ENCODE measurements at regions not wholly inside any gene's neighbourhood (a gene's known extent, or its start where the extent isn't known, plus 50 kb on each side); places are given as distances from the start of the nearest gene placed in this dataset.

DNA sequence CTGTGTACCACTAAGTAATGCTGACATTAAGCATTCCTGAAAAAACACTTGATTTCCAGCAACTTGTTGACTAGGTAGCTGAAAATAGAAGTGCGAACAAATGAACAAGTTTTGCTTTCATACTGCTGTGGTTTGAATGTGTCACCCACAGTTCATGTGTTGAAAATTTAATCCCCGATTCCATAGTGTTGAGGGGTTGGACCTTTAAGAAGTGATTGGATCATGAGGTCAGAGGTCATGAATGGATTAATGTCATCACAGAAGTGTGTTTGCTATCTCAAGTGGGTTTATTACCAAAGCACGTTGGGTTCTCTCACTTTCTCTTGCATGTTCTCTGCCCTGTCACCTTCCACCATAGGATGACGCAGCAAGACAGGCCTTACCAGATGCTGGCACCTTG, 568.5 kb downstream of the UTRN start (continued):
- TF ChIP-seq HDAC2 (IDR thresholded peaks at IDR 0.05; ENCODE audit: borderline replicate concordance in 1 of 2, low read depth in 2 of 2, low read length in 2 of 2) (no peak), RXRA (IDR thresholded peaks at IDR 0.05; ENCODE audit: insufficient read depth, low read depth, low read length) (no peak), BRCA1 (IDR thresholded peaks at IDR 0.05; ENCODE audit: low read depth, low read length) (no peak), TCF12 (IDR thresholded peaks at IDR 0.05; ENCODE audit: low read depth, low read length) (no peak), SUZ12 (IDR thresholded peaks at IDR 0.05; ENCODE audit: low read length) (no peak), TEAD4 (IDR thresholded peaks at IDR 0.05; ENCODE audit: low read depth, low read length) (no peak), SP2 (IDR thresholded peaks at IDR 0.05; ENCODE audit: low read length) (no peak), TAF7 (optimal IDR thresholded peaks at IDR 0.05; ENCODE audit: borderline replicate concordance, low read depth, low read length) (no peak)
- TF ChIP-seq, protein P1, sequence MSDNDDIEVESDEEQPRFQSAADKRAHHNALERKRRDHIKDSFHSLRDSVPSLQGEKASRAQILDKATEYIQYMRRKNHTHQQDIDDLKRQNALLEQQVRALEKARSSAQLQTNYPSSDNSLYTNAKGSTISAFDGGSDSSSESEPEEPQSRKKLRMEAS (IDR thresholded peaks at IDR 0.05) = no peak
- TF ChIP-seq, protein P2, sequence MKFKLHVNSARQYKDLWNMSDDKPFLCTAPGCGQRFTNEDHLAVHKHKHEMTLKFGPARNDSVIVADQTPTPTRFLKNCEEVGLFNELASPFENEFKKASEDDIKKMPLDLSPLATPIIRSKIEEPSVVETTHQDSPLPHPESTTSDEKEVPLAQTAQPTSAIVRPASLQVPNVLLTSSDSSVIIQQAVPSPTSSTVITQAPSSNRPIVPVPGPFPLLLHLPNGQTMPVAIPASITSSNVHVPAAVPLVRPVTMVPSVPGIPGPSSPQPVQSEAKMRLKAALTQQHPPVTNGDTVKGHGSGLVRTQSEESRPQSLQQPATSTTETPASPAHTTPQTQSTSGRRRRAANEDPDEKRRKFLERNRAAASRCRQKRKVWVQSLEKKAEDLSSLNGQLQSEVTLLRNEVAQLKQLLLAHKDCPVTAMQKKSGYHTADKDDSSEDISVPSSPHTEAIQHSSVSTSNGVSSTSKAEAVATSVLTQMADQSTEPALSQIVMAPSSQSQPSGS (IDR thresholded peaks at IDR 0.05; ENCODE audit: low read length) = no peak

Measured in H1 (cell line).